SK-N-SH treated with all-trans-retinoic acid at 6 μM for 48 hours (cell line): ENCODE measurements at regions not wholly inside any gene's neighbourhood (a gene's known extent, or its start where the extent isn't known, plus 50 kb on each side); places are given as distances from the start of the nearest gene placed in this dataset.

ENCODE experiments used
- ATAC-seq: fragments of 200-7000 bp; cut with Tn5 transposase; 3 replicates; pipeline ENCODE4 v1.9.1; 2020; ENCODE audit warnings: mild to moderate bottlenecking, moderate library complexity
- ARNTL ChIP-seq: fragments of 450-650 bp; formaldehyde crosslinking; IDR thresholded peaks from 2 replicates; pipeline ENCODE4 v1.5.0; 2020; ENCODE audit warnings: low read depth, mild to moderate bottlenecking, moderate library complexity, borderline replicate concordance
- BACH2 ChIP-seq: fragments of 250-450 bp; sonication (Bioruptor Pico); IDR thresholded peaks from 2 replicates; pipeline ENCODE4 v1.9.0; 2021; ENCODE audit warnings: mild to moderate bottlenecking, borderline replicate concordance
- CREB5 ChIP-seq: fragments of 250-450 bp; sonication (Bioruptor Pico); IDR thresholded peaks from 2 replicates; pipeline ENCODE4 v1.5.1; 2020; ENCODE audit warnings: low read depth, mild to moderate bottlenecking, moderate library complexity
- CSDC2 ChIP-seq: fragments of 250-450 bp; sonication (Bioruptor Pico); IDR thresholded peaks from 2 replicates; pipeline ENCODE4 v1.5.0; 2020; ENCODE audit warnings: mild to moderate bottlenecking, moderate library complexity
- ESRRG ChIP-seq: fragments of 250-450 bp; sonication (Bioruptor Pico); IDR thresholded peaks from 2 replicates; pipeline ENCODE4 v1.6.1; 2021; ENCODE audit warnings: mild to moderate bottlenecking
- ISL1 ChIP-seq: fragments of 250-450 bp; sonication (Bioruptor Pico); IDR thresholded peaks from 2 replicates; pipeline ENCODE4 v2.1.2; 2022; ENCODE audit warnings: mild to moderate bottlenecking, moderate library complexity
- OSR1 ChIP-seq: fragments of 250-450 bp; sonication (Bioruptor Pico); IDR thresholded peaks from 2 replicates; pipeline ENCODE4 v1.8.0; 2022; ENCODE audit warnings: moderate library complexity, mild to moderate bottlenecking, inconsistent platforms
- PATZ1 ChIP-seq: fragments of 250-450 bp; sonication (Bioruptor Pico); IDR thresholded peaks from 2 replicates; pipeline ENCODE4 v1.8.0; 2020; ENCODE audit warnings: mild to moderate bottlenecking, moderate library complexity, borderline replicate concordance
- PPARA ChIP-seq: fragments of 250-450 bp; sonication (Bioruptor Pico); IDR thresholded peaks from 2 replicates; pipeline ENCODE4 v1.5.0; 2020; ENCODE audit warnings: mild to moderate bottlenecking, borderline replicate concordance
- RARB ChIP-seq: fragments of 250-450 bp; sonication (Bioruptor Pico); IDR thresholded peaks from 2 replicates; pipeline ENCODE4 v1.8.0; 2021; ENCODE audit warnings: mild to moderate bottlenecking, moderate library complexity
- SNAI2 ChIP-seq: fragments of 250-450 bp; sonication (Bioruptor Pico); IDR thresholded peaks from 2 replicates; pipeline ENCODE4 v1.5.0; 2020; ENCODE audit warnings: mild to moderate bottlenecking, moderate library complexity
- TCF4 ChIP-seq: fragments of 250-450 bp; sonication (Bioruptor Pico); IDR thresholded peaks from 2 replicates; pipeline ENCODE4 v1.8.0; 2021; ENCODE audit warnings: mild to moderate bottlenecking, moderate library complexity, borderline replicate concordance
- ZC3H10 ChIP-seq: fragments of 250-450 bp; sonication (Bioruptor Pico); IDR thresholded peaks from 2 replicates; pipeline ENCODE4 v1.5.1; 2021; ENCODE audit warnings: mild to moderate bottlenecking, moderate library complexity
- ZFP3 ChIP-seq: fragments of 250-450 bp; sonication (Bioruptor Pico); IDR thresholded peaks from 2 replicates; pipeline ENCODE4 v1.5.0; 2020; ENCODE audit warnings: mild to moderate bottlenecking, moderate library complexity
- ZFP30 ChIP-seq: fragments of 450-650 bp; formaldehyde crosslinking; IDR thresholded peaks from 2 replicates; pipeline ENCODE4 v1.5.0; 2022; ENCODE audit warnings: mild to moderate bottlenecking, moderate library complexity
- ZNF70 ChIP-seq: fragments of 450-650 bp; formaldehyde crosslinking; IDR thresholded peaks from 2 replicates; pipeline ENCODE4 v1.5.0; 2020; ENCODE audit warnings: mild to moderate bottlenecking, moderate library complexity
- ZNF8 ChIP-seq: fragments of 450-650 bp; formaldehyde crosslinking; IDR thresholded peaks from 2 replicates; pipeline ENCODE4 v1.5.0; 2020; ENCODE audit warnings: mild to moderate bottlenecking, moderate library complexity
- TF ChIP-seq, protein P1 (sequence below): fragments of 250-450 bp; sonication (Bioruptor Pico); IDR thresholded peaks from 2 replicates; pipeline ENCODE4 v1.8.0; 2021; ENCODE audit warnings: low read depth, mild to moderate bottlenecking, moderate library complexity, borderline replicate concordance
- TF ChIP-seq, protein P2 (sequence below): fragments of 250-450 bp; sonication (Bioruptor Pico); IDR thresholded peaks from 2 replicates; pipeline ENCODE4 v1.5.1; 2021; ENCODE audit warnings: mild to moderate bottlenecking, moderate library complexity
- TF ChIP-seq, protein P3 (sequence below): fragments of 250-450 bp; sonication (Bioruptor Pico); IDR thresholded peaks from 2 replicates; pipeline ENCODE4 v1.5.0; 2020; ENCODE audit warnings: mild to moderate bottlenecking, moderate library complexity

DNA sequence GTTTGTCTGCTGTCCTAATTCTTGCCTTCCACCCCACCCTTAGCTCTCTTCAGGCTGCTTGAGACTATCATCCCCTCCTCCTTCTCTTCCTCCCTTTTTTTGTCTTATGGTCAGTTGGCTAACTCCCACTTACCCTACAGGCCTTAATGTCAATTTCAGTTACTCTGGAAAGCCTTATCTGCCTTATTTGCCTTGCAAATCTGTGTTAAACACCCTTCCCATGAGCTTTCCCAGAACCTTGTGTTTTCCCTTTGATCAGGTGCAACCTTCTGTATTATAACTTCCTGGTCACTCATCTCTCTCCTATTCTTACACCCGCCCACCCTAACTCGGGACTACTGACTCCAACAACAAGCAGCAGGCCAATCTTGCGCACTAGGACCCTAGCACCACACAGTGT lies 74.8 kb downstream of the COX18 start:
- TF ChIP-seq, protein P1, sequence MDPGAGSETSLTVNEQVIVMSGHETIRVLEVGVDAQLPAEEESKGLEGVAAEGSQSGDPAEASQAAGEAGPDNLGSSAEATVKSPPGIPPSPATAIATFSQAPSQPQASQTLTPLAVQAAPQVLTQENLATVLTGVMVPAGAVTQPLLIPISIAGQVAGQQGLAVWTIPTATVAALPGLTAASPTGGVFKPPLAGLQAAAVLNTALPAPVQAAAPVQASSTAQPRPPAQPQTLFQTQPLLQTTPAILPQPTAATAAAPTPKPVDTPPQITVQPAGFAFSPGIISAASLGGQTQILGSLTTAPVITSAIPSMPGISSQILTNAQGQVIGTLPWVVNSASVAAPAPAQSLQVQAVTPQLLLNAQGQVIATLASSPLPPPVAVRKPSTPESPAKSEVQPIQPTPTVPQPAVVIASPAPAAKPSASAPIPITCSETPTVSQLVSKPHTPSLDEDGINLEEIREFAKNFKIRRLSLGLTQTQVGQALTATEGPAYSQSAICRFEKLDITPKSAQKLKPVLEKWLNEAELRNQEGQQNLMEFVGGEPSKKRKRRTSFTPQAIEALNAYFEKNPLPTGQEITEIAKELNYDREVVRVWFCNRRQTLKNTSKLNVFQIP (CRISPR knock-in tag) = no peak
- no peak for TF ChIP-seq RARB
- TF ChIP-seq ARNTL = no peak
- TF ChIP-seq ZFP3 (CRISPR knock-in tag) = no peak
- TF ChIP-seq ZNF70 (CRISPR knock-in tag) = no peak
- no peak for TF ChIP-seq SNAI2 (CRISPR knock-in tag)
- TF ChIP-seq ZFP30 (CRISPR knock-in tag) = no peak
- no peak for TF ChIP-seq PATZ1 (CRISPR knock-in tag)
- TF ChIP-seq, protein P2, sequence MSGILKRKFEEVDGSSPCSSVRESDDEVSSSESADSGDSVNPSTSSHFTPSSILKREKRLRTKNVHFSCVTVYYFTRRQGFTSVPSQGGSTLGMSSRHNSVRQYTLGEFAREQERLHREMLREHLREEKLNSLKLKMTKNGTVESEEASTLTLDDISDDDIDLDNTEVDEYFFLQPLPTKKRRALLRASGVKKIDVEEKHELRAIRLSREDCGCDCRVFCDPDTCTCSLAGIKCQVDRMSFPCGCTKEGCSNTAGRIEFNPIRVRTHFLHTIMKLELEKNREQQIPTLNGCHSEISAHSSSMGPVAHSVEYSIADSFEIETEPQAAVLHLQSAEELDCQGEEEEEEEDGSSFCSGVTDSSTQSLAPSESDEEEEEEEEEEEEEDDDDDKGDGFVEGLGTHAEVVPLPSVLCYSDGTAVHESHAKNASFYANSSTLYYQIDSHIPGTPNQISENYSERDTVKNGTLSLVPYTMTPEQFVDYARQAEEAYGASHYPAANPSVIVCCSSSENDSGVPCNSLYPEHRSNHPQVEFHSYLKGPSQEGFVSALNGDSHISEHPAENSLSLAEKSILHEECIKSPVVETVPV (CRISPR knock-in tag) = no peak
- TF ChIP-seq ZNF8 (CRISPR knock-in tag) = no peak
- TF ChIP-seq PPARA (CRISPR knock-in tag) = no peak
- TF ChIP-seq ZC3H10 (CRISPR knock-in tag) = no peak
- TF ChIP-seq ISL1 (CRISPR knock-in tag) = no peak
- no peak for TF ChIP-seq ESRRG (CRISPR knock-in tag)
- TF ChIP-seq BACH2 = no peak
- TF ChIP-seq OSR1 (CRISPR knock-in tag) = no peak
- ATAC-seq = no peak

DNA sequence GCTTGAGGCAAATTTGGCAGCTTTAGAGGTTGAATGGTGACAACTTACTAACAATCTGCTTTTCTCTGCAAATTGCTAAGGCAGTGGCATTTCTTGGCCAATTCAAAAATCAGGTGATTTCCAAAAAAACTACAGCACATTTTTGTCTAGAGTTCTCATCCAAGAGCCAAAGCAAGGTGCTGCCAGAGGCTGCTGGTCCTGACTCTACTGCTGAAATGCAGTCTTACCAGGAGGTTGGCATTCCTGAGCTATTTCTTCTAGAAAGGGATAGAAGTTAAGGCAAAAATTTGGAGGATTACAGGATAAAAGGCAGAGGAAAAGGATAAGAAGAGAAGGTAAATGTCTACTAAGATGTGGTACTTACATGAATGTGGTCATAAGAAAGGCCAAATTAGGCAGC lies 75.6 kb downstream of the COX18 start:
- TF ChIP-seq ESRRG (CRISPR knock-in tag) (no peak), CSDC2 (CRISPR knock-in tag) (no peak), OSR1 (CRISPR knock-in tag) (no peak), BACH2 (no peak), ARNTL (no peak)
- TF ChIP-seq, protein P1 (CRISPR knock-in tag) = no peak
- TF ChIP-seq, all 23 proteins: peak for 0
- no peak for ATAC-seq

DNA sequence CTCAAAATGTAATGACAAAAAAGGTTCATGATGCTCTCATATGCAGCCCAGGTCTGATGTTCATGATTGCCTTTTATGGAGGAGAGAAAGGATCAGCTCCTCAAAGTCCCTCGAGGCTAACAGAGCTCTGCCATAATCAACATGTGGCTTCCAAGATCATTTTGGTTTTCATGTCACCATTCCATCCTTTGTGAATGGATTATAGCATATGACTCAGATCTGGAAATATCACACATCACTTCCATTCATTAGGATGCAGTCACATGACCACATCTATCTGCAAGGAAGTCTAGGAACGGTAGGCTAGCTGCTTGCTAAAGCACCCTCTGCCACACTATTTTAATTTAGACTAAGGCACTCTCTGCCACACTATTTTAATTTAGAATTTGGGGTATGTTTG lies 77.6 kb downstream of the COX18 start:
- ATAC-seq = no peak
- TF ChIP-seq ARNTL (no peak), PPARA (CRISPR knock-in tag) (no peak), CREB5 (CRISPR knock-in tag) (no peak), RARB (no peak), BACH2 (no peak), ZC3H10 (CRISPR knock-in tag) (no peak), OSR1 (CRISPR knock-in tag) (no peak), ISL1 (CRISPR knock-in tag) (no peak), TCF4 (no peak), ZFP3 (CRISPR knock-in tag) (no peak), PATZ1 (CRISPR knock-in tag) (no peak), ZNF8 (CRISPR knock-in tag) (no peak)
- TF ChIP-seq, protein P3, sequence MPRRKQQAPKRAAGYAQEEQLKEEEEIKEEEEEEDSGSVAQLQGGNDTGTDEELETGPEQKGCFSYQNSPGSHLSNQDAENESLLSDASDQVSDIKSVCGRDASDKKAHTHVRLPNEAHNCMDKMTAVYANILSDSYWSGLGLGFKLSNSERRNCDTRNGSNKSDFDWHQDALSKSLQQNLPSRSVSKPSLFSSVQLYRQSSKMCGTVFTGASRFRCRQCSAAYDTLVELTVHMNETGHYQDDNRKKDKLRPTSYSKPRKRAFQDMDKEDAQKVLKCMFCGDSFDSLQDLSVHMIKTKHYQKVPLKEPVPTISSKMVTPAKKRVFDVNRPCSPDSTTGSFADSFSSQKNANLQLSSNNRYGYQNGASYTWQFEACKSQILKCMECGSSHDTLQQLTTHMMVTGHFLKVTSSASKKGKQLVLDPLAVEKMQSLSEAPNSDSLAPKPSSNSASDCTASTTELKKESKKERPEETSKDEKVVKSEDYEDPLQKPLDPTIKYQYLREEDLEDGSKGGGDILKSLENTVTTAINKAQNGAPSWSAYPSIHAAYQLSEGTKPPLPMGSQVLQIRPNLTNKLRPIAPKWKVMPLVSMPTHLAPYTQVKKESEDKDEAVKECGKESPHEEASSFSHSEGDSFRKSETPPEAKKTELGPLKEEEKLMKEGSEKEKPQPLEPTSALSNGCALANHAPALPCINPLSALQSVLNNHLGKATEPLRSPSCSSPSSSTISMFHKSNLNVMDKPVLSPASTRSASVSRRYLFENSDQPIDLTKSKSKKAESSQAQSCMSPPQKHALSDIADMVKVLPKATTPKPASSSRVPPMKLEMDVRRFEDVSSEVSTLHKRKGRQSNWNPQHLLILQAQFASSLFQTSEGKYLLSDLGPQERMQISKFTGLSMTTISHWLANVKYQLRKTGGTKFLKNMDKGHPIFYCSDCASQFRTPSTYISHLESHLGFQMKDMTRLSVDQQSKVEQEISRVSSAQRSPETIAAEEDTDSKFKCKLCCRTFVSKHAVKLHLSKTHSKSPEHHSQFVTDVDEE (CRISPR knock-in tag) = no peak
- TF ChIP-seq, protein P2 (CRISPR knock-in tag) = no peak
- TF ChIP-seq, all 23 proteins: peak for 0
